22Rv1 (cell line): ENCODE measurements at regions not wholly inside any gene's neighbourhood (a gene's known extent, or its start where the extent isn't known, plus 50 kb on each side); places are given as distances from the start of the nearest gene placed in this dataset.
"Not testable (repeated sequence)": the region's sequence is repeated elsewhere in the genome, so short reads cannot be mapped to it uniquely, and the experiment has no call there.

Experiments
- H3K27ac ChIP-seq: fragments of 450-650 bp; 2 replicates; pipeline ENCODE4 v1.5.1; 2017
- CTCF ChIP-seq: fragments of 450-650 bp; IDR thresholded peaks from 2 replicates; pipeline ENCODE4 v1.5.1; 2017; ENCODE audit warnings: mild to moderate bottlenecking
- ZFX ChIP-seq: fragments of 450-650 bp; IDR thresholded peaks from 2 replicates; pipeline ENCODE4 v1.6.1; 2017; ENCODE audit warnings: antibody characterized with exemption, borderline replicate concordance

GRCh38 chr12:94916663-94917062, 86.8 kb downstream of the NDUFA12 start:
- no peak overlapping the region for H3K27ac ChIP-seq
- TF ChIP-seq CTCF: no peak
- TF ChIP-seq ZFX: no peak

DNA sequence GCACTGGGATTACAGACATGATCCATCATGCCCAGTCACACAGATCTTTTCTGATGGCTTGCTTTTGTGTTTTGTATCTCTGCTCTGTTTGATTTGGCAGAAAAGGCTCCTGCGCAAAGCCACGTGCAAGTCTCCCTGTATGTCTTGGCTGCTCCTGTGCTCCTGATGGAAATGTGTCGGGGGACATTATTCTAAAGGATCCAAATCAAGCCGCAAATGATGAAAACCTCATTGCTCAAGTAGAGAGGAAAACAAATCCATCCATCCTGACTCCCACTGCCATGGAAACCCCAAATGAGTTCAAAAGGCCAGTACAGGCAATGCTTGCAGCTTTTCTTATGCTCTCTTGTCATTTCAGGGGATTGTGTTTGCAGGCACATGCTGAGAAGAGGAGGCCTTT, 93.8 kb downstream of the NDUFA12 start:
- H3K27ac ChIP-seq: no peak overlapping the region
- no peak for TF ChIP-seq ZFX
- TF ChIP-seq CTCF: no peak

DNA sequence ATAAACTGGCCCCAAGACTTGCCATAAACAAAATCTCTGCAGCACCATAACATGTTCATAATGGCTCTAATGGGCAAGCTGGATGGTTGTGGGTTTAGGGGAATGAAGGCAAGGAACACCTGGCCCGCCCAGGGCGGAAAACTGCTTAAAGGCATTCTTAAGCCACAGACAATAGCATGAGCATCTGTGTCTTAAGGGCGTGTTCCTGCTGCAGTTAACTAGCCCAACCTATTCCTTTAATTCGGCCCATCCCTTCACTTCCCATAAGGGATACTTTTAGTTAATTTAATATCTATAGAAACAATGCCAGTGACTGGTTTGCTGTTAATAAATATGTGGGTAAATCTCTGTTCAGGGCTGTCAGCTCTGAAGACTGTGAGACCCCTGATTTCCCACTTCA, 97.7 kb downstream of the NDUFA12 start:
- H3K27ac ChIP-seq: not testable (repeated sequence)

- H3K27ac ChIP-seq: no peak overlapping the region
- TF ChIP-seq CTCF: no peak
- no peak for TF ChIP-seq ZFX
Observed at GRCh38 chr12:94900496-94900895, 103.0 kb downstream of the NDUFA12 start.

DNA sequence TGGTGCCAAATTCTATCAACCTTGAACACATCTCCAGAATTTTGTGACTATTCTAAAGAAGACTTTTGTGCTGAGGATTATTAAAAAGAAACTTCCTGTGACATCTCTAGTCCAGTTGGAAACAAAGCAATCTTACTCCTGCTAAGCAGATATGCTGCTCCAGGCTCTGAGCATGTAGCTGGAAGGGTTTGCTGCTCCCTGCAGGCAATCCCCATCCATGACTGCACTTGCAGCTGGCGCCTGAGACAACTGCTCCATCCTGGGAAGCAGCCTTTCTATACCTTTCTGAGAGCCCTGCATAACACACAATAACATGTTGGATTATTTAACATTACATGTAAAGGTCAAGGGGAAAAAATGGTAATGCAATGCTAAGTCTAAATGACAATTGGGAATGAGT, 105.1 kb downstream of the NDUFA12 start:
- no peak for TF ChIP-seq ZFX
- TF ChIP-seq CTCF: peak; percentile 34
- no peak overlapping the region for H3K27ac ChIP-seq

- no peak overlapping the region for H3K27ac ChIP-seq
- TF ChIP-seq ZFX (no peak), CTCF (no peak)
Observed at GRCh38 chr12:94892544-94893267, 110.8 kb downstream of the NDUFA12 start.

DNA sequence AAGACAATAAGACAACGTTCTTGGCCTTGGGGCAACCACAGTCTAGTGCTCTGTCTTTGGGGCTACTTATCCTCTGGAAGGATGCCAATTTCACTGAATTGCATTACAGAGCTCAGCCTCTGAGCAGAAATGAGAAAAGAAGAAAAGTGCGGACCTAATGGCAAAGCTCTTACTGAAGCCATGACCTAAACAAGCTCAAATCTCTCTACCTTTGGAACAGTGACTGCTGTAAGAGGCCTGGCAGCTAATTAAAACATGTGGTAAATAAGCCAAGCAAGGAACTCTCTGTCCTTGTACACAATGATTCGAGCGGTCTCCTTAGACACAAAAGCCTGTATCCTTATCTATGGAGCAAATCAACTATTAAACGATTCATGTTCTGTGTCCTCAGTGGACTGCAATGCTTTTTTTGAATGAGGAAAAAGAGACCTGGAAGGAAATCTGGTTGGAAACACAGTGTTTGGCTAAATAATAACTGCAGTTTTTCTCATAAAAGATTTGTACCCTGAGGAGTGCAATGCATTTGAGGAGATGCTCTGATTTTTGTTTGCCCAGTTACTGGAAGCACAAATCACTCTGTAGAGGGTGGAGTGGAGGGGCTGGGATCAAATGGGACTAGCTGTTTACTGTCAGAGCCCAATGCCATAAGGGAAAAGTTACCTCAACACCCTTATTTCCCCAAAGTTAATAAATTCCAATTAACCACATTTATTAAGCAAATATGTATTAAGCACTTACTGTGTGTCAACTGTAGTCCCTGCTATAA, 113.9 kb downstream of the NDUFA12 start:
- TF ChIP-seq ZFX: no peak
- TF ChIP-seq CTCF: no peak
- H3K27ac ChIP-seq: peak overlapping the region; percentile 82

DNA sequence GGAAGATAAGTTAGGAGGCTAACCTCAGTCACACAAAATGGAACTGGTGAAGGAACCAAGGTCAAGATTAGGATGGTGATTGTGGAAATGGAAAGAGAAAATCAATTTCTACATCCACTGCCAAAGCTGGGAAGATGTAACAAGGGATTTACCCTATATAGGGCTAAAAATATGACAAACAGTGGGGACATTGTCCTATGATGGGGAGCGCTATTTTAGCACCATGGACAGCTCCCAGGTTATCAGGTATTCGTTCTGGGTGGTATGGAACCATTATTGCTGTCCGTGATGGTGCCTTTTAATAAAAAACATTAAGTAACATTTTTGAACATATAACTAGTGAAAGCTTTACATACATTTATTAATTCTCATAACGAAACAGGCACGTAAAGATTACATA, 124.0 kb downstream of the NDUFA12 start:
- TF ChIP-seq ZFX: no peak
- TF ChIP-seq CTCF: no peak

More for the DNA sequence above, 124.0 kb downstream of the NDUFA12 start:
- H3K27ac ChIP-seq: no peak overlapping the region
